HEK293T (cell line): ENCODE measurements at regions not wholly inside any gene's neighbourhood (a gene's known extent, or its start where the extent isn't known, plus 50 kb on each side); places are given as distances from the start of the nearest gene placed in this dataset.
"Not testable (repeated sequence)": the region's sequence is repeated elsewhere in the genome, so short reads cannot be mapped to it uniquely, and the experiment has no call there.

ENCODE experiments used
- CTCF ChIA-PET: fragments of 350-600 bp; formaldehyde crosslinking; extraction: SDS; loops from one replicate; lab custom pipeline; 2021; ENCODE audit warnings: antibody characterized with exemption, inconsistent platforms; lab: Yijun Ruan, JAX
- POLR2A ChIA-PET: fragments of 350-600 bp; formaldehyde crosslinking; extraction: SDS; loops from one replicate; lab custom pipeline; 2020; ENCODE audit warnings: antibody characterized with exemption, inconsistent platforms; lab: Yijun Ruan, JAX
- DNase-seq: peaks from one replicate; pipeline ENCODE4 v3.0.0; 2012; ENCODE audit warnings: mixed read lengths; ENCODE audit errors: extremely low spot score
- ARNT ChIP-seq: fragments of 450-650 bp; IDR thresholded peaks from 2 replicates; pipeline ENCODE4 v1.6.1; 2017; ENCODE audit warnings: mild to moderate bottlenecking
- BHLHE40 ChIP-seq: fragments of 450-650 bp; IDR thresholded peaks from 2 replicates; pipeline ENCODE4 v1.6.1; 2016; ENCODE audit warnings: mild to moderate bottlenecking, moderate library complexity, borderline replicate concordance
- CTBP1 ChIP-seq: fragments of 450-650 bp; IDR thresholded peaks from 2 replicates; pipeline ENCODE4 v1.6.1; 2016; ENCODE audit warnings: borderline replicate concordance
- ELF4 ChIP-seq: fragments of 450-650 bp; IDR thresholded peaks from 2 replicates; pipeline ENCODE4 v1.6.1; 2017; ENCODE audit warnings: antibody characterized with exemption
- FOXA1 ChIP-seq: fragments of 450-650 bp; IDR thresholded peaks from 2 replicates; pipeline ENCODE4 v1.6.1; 2016; ENCODE audit warnings: mild to moderate bottlenecking
- FOXK2 ChIP-seq: fragments of 450-650 bp; IDR thresholded peaks from 2 replicates; pipeline ENCODE4 v1.6.1; 2016; ENCODE audit warnings: mild to moderate bottlenecking
- FOXM1 ChIP-seq: fragments of 450-650 bp; IDR thresholded peaks from 2 replicates; pipeline ENCODE4 v1.6.1; 2017; ENCODE audit warnings: mild to moderate bottlenecking, borderline replicate concordance
- HDGF ChIP-seq: fragments of 450-650 bp; IDR thresholded peaks from 2 replicates; pipeline ENCODE4 v1.6.1; 2017; ENCODE audit warnings: antibody characterized with exemption, borderline replicate concordance
- L3MBTL2 ChIP-seq: fragments of 450-650 bp; conservative IDR thresholded peaks from 2 replicates; pipeline ENCODE4 v1.6.1; 2016; ENCODE audit warnings: mild to moderate bottlenecking
- LEF1 ChIP-seq: fragments of 450-650 bp; IDR thresholded peaks from 2 replicates; pipeline ENCODE4 v1.6.1; 2017; ENCODE audit warnings: mild to moderate bottlenecking, borderline replicate concordance
- NFRKB ChIP-seq: fragments of 450-650 bp; IDR thresholded peaks from 2 replicates; pipeline ENCODE4 v1.6.1; 2016; ENCODE audit warnings: mild to moderate bottlenecking, moderate library complexity
- PKNOX1 ChIP-seq: fragments of 450-650 bp; IDR thresholded peaks from 2 replicates; pipeline ENCODE4 v1.6.1; 2016
- SP1 ChIP-seq: fragments of 450-650 bp; IDR thresholded peaks from 2 replicates; pipeline ENCODE4 v1.6.1; 2017
- SUZ12 ChIP-seq: fragments of 450-650 bp; IDR thresholded peaks from 2 replicates; pipeline ENCODE4 v1.6.1; 2016; ENCODE audit warnings: mild to moderate bottlenecking
- TARDBP ChIP-seq: fragments of 450-650 bp; IDR thresholded peaks from 2 replicates; pipeline ENCODE4 v1.6.1; 2016
- ZNF384 ChIP-seq: fragments of 450-650 bp; IDR thresholded peaks from 2 replicates; pipeline ENCODE4 v1.6.1; 2016

GRCh38 chr2:15692551-15693377 lies 101.1 kb downstream of the DDX1 start:
- CTCF ChIA-PET, result no interaction called here
- TF ChIP-seq ZNF384 (no peak), TARDBP (no peak), NFRKB (no peak), FOXM1 (no peak), LEF1 (no peak), ELF4 (no peak), PKNOX1 (no peak), HDGF (no peak), BHLHE40 (no peak), SP1 (no peak), ARNT (no peak), CTBP1 (no peak), FOXA1 (no peak), L3MBTL2 (no peak), FOXK2 (no peak), SUZ12 (no peak)
- POLR2A ChIA-PET, result no interaction called here
- DNase-seq, result no peak

GRCh38 chr2:15693382-15693781 lies 101.7 kb downstream of the DDX1 start:
- no peak for TF ChIP-seq ELF4
- no peak for TF ChIP-seq FOXK2
- no peak for TF ChIP-seq ARNT
- no peak for TF ChIP-seq SUZ12
- ChIA-PET CTCF (no interaction called here), POLR2A (no interaction called here)
- DNase-seq, result no peak

- ChIA-PET POLR2A (no interaction called here), CTCF (no interaction called here)
- no peak for TF ChIP-seq FOXK2
- TF ChIP-seq L3MBTL2, result no peak
- no peak for TF ChIP-seq SP1
- TF ChIP-seq ELF4, result no peak
- no peak for DNase-seq
Measured at GRCh38 chr2:15693926-15694588, 102.4 kb downstream of the DDX1 start.

GRCh38 chr2:15694589-15694986 lies 102.9 kb downstream of the DDX1 start:
- CTCF ChIA-PET, result no interaction called here
- TF ChIP-seq FOXA1, result no peak
- TF ChIP-seq HDGF, result no peak
- TF ChIP-seq NFRKB, result no peak
- TF ChIP-seq SUZ12, result no peak
- no peak for TF ChIP-seq CTBP1
- POLR2A ChIA-PET, result no interaction called here

GRCh38 chr2:15695582-15696330 lies 104.1 kb downstream of the DDX1 start:
- no peak for DNase-seq
- no peak for TF ChIP-seq PKNOX1
- POLR2A ChIA-PET, result no interaction called here
- CTCF ChIA-PET, result no interaction called here

More at GRCh38 chr2:15694589-15694986, 102.9 kb downstream of the DDX1 start:
- DNase-seq, result no peak

GRCh38 chr2:15696606-15697170 lies 105.0 kb downstream of the DDX1 start:
- POLR2A ChIA-PET, DNase-seq, CTCF ChIA-PET: not testable (repeated sequence)

- POLR2A ChIA-PET, result no interaction called here
- CTCF ChIA-PET, result no interaction called here
- no peak for TF ChIP-seq SP1
- TF ChIP-seq FOXA1, result no peak
- TF ChIP-seq ELF4, result no peak
- no peak for TF ChIP-seq SUZ12
- no peak for TF ChIP-seq CTBP1
- TF ChIP-seq LEF1, result no peak
- no peak for DNase-seq
Measured at GRCh38 chr2:15700131-15700530, 108.5 kb downstream of the DDX1 start.
